RCC 7860 (cell line): ENCODE measurements at regions not wholly inside any gene's neighbourhood (a gene's known extent, or its start where the extent isn't known, plus 50 kb on each side); places are given as distances from the start of the nearest gene placed in this dataset.

Experiments used
- DNase-seq: peaks from one replicate; pipeline ENCODE4 v3.0.0-alpha.2; 2015; ENCODE audit warnings: low spot score
- FAIRE-seq: peaks from 2 replicates; lab custom pipeline; 2012; peaks lifted over from hg19 to GRCh38; lab: Jason Lieb, UNC

GRCh38 chr17:13735861-13736260 is 134.1 kb upstream of the HS3ST3A1 start:
- FAIRE-seq, result no peak
- DNase-seq, result no peak

DNA sequence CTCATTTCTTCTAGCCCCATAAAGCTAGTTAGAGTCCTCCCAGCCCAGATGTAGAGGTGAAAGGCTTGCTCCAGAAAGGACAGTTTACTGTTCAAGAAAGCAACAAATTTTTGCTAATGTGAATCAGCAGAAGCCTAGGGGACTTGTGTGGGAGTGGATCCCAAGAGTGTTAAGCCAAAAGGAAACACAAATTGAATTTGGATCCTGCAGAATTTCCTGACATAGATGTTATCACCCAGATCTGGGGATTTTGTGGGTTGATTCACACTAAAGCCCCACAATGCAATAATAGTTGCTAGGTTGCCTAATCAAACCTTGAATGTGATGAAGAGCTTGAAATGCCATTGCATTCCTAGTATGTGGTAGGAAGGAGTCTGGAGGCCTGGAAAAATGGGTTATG is 135.2 kb upstream of the HS3ST3A1 start:
- FAIRE-seq (no peak), DNase-seq (no peak)

DNA sequence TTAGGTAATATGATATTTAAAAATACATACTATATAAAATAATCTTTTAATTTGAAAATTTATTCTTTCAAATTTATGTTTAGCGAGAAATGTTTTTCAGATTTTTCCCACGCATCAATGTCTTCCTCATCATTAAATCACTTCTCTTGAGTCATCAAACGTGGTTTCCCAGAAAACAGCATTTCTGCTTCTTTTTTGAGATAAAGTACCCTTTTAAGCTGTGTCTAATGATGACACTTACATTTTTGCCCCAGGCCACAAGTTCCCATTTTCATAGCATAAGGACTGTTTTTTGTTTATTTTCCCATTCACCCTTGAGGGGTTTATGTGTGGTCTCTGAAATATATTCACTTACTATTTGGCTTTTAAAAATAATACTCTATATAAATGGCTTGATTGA is 139.0 kb upstream of the HS3ST3A1 start:
- DNase-seq (no peak), FAIRE-seq (no peak)

- no peak for FAIRE-seq
- no peak for DNase-seq
These were observed 140.0 kb upstream of the HS3ST3A1 start for GRCh38 chr17:13741744-13742143.

- no peak for FAIRE-seq
These were observed 142.2 kb upstream of the HS3ST3A1 start for GRCh38 chr17:13743906-13744305.

GRCh38 chr17:13746404-13746803 is 144.7 kb upstream of the HS3ST3A1 start:
- FAIRE-seq, result no peak
- no peak for DNase-seq

More at GRCh38 chr17:13743906-13744305, 142.2 kb upstream of the HS3ST3A1 start:
- DNase-seq, result no peak

- DNase-seq (no peak), FAIRE-seq (no peak)
These were observed 147.6 kb upstream of the HS3ST3A1 start for GRCh38 chr17:13749166-13749890.

- FAIRE-seq (no peak), DNase-seq (no peak)
These were observed 148.1 kb upstream of the HS3ST3A1 start for GRCh38 chr17:13749891-13750235.

- DNase-seq, result no peak
- no peak for FAIRE-seq
These were observed 149.4 kb upstream of the HS3ST3A1 start for GRCh38 chr17:13750816-13751793.

GRCh38 chr17:13753154-13753553 is 151.4 kb upstream of the HS3ST3A1 start:
- FAIRE-seq (no peak), DNase-seq (no peak)

GRCh38 chr17:13753771-13754170 is 152.0 kb upstream of the HS3ST3A1 start:
- DNase-seq (no peak), FAIRE-seq (no peak)

GRCh38 chr17:13755851-13756250 is 154.1 kb upstream of the HS3ST3A1 start:
- no peak for FAIRE-seq

DNA sequence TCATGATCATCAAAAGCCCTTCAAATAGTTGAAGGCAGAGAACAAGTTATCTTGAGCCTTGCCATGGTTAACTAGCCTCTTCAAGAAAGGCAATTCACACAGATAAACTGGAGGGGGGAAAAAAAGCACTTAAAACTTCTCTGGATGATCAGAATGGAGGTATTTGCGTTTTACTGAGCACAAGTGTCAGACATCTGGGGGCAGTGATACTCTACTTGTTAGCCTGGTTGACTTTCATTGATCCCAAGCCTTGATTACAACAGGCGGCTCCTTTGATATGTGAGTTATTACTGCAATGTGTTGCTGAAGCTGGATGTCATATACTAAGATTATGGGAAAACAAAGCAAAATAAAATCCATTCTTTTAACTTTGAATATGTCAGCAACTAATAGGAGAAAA is 155.0 kb upstream of the HS3ST3A1 start:
- FAIRE-seq (no peak), DNase-seq (no peak)

More at GRCh38 chr17:13755851-13756250, 154.1 kb upstream of the HS3ST3A1 start:
- no peak for DNase-seq

DNA sequence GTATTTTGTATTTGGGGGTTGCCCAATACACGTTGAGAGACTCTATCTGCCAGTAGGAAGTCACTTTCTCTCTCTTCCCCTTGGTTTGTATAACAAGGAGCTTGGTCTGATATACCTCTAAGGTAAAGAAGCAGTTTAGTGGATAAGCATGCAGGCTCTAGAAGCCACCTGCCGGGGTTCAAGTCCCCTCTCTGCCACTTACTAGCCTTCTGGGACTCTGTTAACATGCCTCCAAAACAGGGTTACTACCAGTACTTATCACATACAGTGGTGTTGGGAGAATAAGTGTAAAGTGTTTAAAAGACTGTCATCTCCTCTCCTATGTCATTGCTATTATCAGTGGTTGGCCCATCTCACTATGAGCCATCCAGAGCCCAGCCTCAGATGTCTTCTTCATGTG is 156.1 kb upstream of the HS3ST3A1 start:
- DNase-seq (no peak), FAIRE-seq (no peak)

GRCh38 chr17:13759518-13760335 is 158.0 kb upstream of the HS3ST3A1 start:
- FAIRE-seq, result no peak
- DNase-seq, result no peak

GRCh38 chr17:13761038-13761603 is 159.4 kb upstream of the HS3ST3A1 start:
- DNase-seq (no peak), FAIRE-seq (no peak)

GRCh38 chr17:13765701-13766100 is 164.0 kb upstream of the HS3ST3A1 start:
- DNase-seq (no peak), FAIRE-seq (no peak)

- FAIRE-seq (no peak), DNase-seq (no peak)
These were observed 169.0 kb upstream of the HS3ST3A1 start for GRCh38 chr17:13770702-13771101.

DNA sequence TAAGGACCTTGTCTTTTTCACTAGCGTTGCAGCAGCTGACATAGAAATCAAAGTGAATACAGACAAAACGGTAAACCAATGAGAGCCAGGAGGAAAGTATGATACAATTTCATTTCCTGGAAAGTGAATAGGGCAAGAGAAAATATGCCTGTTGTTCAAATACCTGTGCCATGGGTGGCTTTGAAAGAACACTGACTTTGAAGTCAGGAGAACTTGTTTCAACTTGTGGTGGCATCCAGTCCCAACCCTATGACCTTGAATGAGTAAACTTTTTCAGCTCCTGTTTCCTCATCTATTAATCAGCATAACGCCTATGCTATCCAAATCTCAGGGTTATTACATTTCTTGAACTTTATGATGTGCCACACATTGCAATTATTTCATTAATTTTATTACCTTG is 173.7 kb upstream of the HS3ST3A1 start:
- no peak for DNase-seq
- FAIRE-seq, result no peak

- DNase-seq (no peak), FAIRE-seq (no peak)
These were observed 174.4 kb upstream of the HS3ST3A1 start for GRCh38 chr17:13776027-13776551.

DNA sequence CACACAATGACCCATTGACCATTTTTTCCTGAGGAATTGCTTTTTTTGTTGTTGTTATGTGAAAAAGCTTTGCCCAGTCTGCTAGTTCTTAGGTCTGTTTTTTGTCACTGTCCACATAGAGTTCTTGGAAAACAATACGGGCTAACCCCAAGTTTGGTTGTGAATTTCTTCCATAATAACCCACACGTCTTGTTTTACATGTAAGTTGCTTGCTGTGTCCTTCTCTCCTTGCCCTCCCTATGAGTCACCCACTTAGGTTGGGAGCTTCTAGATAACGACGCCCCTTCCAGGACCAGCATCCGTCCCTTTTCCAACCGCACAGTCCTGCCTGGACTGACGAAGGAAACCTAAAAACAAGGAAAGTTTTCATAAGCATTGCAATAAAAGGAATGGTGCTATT is 175.3 kb upstream of the HS3ST3A1 start:
- FAIRE-seq (no peak), DNase-seq (no peak)
